ENCODE measurements at regions not wholly inside any gene's neighbourhood (a gene's known extent, or its start where the extent isn't known, plus 50 kb on each side); places are given as distances from the start of the nearest gene placed in this dataset.
"Not testable (repeated sequence)": the region's sequence is repeated elsewhere in the genome, so short reads cannot be mapped to it uniquely, and the experiment has no call there.

GRCh38 chr9:86997156-86997555 is 49.9 kb upstream of the GAS1 start:
- no peak for DNase-seq

DNA sequence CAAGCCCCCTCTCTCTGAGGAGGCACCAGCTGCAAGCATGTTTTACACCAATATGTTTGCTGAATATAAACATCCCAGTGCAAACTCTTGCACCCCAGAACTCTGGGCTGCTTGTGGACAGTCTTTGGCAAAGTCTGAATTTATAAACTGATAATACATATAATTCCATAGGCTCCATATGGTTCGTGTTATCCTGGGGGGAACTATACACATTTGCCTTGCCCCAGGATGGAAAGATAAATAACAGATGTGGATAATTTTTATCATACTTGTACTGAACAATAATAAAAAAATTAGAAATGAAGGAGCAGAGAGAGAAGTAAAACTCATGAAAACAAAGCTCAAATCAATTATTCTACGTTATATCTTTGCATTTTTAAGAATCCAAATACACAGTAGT is 50.6 kb upstream of the GAS1 start:
- no peak for DNase-seq

GRCh38 chr9:87002517-87002916 is 55.2 kb upstream of the GAS1 start:
- DNase-seq: no peak

DNA sequence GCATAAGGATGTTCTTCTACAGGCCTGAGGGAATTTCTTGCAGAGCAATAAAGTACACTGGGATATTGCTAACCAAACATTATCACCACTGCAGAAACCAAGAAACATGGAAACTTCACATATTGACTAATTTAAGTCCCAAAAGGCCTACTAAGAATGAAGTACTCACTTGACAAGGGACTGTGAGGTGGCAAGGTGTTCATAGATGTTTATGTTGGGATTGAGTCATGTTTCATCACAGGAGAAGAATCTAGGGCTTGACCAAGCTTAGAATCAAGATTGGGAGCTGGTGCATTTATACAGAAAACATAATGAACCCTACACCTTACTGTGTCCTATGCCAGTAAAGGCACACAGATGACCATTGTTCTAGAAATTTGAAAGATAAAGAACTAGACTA is 56.7 kb upstream of the GAS1 start:
- DNase-seq: no peak

DNA sequence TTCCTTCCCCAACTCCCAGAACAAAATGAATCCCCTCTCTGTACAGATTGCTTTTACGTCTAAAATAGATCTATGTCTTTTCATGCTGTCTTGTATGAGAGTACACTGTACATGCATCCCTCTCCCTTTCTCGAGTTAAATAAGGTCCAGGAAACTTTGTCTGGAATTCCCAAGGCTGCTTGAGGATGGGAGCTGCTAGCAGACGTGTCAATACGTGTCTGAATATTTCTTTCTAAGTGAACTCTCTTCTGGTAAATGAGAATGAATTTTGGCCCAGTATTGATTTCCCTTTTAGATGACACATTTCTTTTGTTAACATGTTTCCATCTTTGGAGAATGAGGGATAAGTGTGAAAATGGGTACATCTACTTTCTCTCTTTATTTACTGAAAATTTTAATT is 59.6 kb upstream of the GAS1 start:
- no peak for DNase-seq

DNA sequence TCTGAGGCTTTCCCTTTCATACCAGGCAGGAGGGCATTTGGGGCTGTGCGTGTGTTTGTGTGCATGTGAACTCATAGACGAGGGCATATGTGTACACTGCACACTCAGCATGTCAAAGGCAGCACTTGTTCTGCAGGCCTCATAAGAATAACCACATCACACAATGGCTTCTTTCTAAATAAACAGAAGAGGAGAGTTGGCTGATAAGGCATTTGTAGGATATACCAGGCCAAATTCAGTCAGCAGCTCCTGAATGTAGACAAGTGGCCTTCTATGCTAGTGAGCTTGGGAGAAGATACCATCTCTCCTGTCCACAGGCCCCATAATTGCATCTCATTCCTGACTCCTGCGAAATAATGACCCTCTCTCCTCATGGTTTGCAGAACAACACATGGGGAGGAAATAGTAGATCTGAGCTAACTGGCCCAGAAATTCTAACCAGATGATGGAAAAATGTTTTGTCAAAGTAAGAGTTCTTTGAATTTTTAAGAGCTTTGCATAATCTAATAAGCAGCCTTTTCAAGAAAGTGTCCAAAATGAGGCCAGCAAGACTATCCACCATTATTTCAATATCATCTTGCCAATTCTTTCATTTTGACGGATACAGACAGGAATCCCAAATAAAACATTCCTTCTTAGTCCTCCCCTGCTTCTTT is 60.5 kb upstream of the GAS1 start:
- DNase-seq: no peak

DNA sequence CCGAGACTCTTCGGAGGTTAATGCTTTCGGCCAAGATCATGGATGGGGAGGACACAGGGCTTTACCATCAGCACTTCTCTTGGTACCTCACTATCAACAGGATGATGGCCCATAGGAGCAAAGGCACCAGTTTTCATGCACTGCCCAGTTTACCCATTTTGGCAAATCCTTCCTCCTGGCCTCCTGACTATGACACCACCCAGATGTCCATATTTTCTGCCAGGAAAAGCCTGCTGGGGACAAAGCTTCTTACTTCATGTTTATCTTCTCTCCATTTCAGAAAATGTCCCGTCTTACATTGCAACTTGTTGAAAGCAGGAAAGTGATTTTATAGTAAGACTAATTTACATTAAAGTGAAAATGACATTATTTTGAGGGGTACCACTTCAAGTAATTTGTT is 61.4 kb upstream of the GAS1 start:
- no peak for DNase-seq

GRCh38 chr9:87010626-87011025 is 63.3 kb upstream of the GAS1 start:
- no peak for DNase-seq

DNA sequence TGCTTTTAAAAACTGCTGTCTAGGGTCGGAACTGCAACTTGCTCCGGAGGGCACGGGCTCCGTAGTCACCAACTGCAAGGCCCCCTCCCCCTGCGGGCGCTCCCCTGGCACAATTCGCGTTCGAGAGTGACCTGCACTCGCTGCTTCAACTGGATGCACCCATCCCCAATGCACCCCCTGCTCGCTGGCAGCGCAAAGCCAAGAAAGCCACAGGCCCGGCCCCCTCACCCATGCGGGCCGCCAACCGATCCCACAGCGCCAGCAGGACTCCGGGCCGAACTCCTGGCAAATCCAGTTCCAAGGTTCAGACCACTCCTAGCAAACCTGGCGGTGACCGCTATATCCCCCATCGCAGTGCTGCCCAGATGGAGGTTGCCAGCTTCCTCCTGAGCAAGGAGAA is 64.2 kb upstream of the GAS1 start:
- DNase-seq: no peak

GRCh38 chr9:87013490-87013889 is 66.2 kb upstream of the GAS1 start:
- DNase-seq: no peak

DNA sequence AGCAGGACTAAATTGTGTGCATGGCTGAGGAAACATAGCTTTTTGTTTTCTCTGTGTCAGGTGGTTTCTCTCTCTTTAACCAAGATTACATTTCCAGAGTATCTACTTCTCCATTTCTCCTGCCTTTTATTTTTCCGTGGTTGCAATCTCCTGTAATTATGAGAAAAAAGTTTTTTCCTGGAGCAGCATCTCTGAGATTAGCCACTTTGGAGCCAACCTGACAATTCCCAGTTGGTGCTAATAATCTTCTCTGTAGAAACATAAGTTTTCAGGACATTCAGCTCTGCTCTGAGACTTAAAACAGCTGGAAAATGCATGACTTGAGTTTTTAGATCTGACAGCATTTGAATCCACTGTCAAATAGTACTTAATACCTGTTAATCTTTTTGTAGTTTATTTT is 67.1 kb upstream of the GAS1 start:
- DNase-seq: no peak

- DNase-seq: no peak
Observed at GRCh38 chr9:87016681-87017080, 69.4 kb upstream of the GAS1 start.

GRCh38 chr9:87020169-87020950 is 73.1 kb upstream of the GAS1 start:
- no peak for DNase-seq

- no peak for DNase-seq
Observed at GRCh38 chr9:87022178-87022577, 74.9 kb upstream of the GAS1 start.

GRCh38 chr9:87026204-87026603 is 78.9 kb upstream of the GAS1 start:
- DNase-seq: no peak

DNA sequence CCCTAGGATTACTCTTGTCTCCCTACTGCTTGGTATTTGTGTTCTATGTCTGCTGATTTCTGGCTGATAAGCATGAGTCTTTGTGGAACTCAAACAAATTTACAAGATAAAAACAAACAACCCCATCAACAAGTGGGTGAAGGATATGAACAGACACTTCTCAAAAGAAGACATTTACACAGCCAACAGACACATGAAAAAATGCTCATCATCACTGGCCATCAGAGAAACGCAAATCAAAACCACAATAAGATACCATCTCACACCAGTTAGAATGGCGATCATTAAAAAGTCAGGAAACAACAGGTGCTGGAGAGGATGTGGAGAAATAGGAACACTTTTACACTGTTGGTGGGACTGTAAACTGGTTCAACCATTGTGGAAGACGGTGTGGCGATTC is 81.5 kb upstream of the GAS1 start:
- DNase-seq: not testable (repeated sequence)

- DNase-seq: no peak
Observed at GRCh38 chr9:87029905-87030304, 82.6 kb upstream of the GAS1 start.

- no peak for DNase-seq
Observed at GRCh38 chr9:87034841-87035240, 87.5 kb upstream of the GAS1 start.

DNA sequence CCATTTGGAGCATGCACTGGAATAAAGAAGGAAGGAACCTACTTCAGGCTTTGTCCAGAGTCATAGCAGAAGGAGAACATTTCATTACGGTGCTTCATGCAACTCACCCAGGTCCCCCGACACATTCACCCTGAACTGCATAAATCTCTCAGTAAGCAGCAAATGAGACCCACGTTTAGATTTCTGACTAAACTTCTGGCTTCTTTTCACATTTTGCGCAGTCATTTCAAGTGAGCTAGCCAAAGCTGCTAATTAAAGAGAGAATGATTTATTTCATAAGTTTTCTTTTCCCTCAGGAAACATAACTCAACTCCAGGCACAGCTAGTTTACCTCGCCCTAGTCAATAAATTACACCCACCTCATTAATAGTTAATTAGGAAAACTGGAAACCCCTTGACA is 88.6 kb upstream of the GAS1 start:
- DNase-seq: no peak

DNA sequence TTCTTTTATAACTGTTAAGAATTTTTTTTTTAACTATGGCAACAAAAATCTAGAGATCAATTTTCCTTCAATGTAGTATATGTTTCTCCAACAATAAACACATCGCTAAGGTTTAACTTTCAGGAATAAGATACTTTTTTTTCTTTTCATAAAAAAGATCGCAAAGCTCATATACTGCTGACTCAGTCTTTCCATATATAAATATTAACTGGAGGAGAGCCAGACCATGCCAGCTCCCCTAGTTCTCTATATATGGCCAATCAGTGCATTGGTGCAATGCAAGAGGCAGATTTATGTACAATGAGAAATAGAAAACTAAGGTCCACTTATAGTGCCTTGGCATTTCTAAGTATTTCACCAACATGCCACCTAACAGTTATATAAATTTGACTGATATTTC is 89.2 kb upstream of the GAS1 start:
- no peak for DNase-seq

- no peak for DNase-seq
Observed at GRCh38 chr9:87039809-87040392, 92.6 kb upstream of the GAS1 start.

DNA sequence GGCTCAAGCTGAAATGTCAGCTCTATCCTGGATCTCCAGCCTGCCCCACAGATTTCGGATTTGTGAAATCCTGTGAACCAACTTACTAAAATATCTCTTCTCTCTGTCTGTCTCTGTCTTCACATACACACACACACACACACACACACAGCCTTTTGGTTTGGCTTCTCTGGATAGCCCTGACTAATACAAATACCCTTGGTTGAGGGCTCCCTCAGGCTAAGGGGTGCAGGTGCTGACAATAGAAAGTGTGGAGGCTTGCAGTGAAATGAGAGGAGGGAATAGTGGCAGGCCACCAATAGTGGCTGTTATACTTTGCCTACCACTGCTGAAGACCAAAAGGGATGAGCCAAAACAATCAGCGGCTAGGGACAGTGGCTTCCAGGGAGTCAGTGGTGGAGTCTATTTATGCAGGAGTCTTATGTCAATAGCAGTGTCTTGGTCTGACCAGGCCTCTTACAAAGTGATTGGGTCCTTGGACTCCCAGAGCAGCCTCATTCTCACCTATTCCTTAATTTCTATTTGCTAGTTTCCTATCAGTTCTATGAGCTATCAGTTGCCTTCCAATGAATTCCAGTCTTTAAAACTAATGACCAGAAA is 93.2 kb upstream of the GAS1 start:
- DNase-seq: peak; percentile 23

GRCh38 chr9:87041553-87042235 is 94.4 kb upstream of the GAS1 start:
- peak; percentile 53 for DNase-seq
